GM19238 (cell line): ENCODE measurements at regions not wholly inside any gene's neighbourhood (a gene's known extent, or its start where the extent isn't known, plus 50 kb on each side); places are given as distances from the start of the nearest gene placed in this dataset.
A peak's percentile ranks its signal among the peaks of the same experiment; 100 is the strongest.

Experiments used
- DNase-seq: peaks from one replicate; pipeline ENCODE4 v3.0.0; 2011; ENCODE audit warnings: low spot score; ENCODE audit not compliant: insufficient read length

DNA sequence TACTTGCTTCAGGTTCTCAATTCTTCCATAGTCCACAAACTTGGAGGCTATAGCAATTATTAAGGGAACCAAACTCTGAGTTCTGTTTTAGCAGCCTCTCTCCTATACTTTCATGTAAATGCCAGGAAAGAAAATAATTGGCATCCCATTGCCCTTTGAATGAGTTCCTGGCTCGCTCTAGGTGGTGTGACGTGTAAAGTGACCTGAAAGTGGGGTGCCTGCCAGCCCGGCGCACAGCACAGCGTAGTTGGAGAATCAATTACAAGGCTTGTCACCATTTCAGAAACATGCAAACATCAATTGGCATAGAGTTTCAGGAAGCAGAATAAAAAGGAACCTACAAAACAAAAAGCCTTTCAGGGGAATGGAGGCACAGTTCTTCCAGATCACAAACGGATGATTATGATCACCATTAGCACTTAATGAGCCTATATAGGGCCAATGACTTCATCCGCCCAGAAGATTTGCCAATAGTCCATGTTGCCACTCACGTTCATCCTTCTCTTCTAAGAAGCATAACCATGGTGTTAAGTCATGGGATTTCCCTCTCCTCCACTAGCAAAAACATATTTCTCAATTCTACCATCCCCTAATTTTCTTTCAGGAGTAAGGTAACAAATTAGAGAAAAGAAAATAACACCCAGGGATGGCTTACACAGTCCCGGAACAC is 354.6 kb upstream of the ADGRL2 start:
- no peak for DNase-seq

DNA sequence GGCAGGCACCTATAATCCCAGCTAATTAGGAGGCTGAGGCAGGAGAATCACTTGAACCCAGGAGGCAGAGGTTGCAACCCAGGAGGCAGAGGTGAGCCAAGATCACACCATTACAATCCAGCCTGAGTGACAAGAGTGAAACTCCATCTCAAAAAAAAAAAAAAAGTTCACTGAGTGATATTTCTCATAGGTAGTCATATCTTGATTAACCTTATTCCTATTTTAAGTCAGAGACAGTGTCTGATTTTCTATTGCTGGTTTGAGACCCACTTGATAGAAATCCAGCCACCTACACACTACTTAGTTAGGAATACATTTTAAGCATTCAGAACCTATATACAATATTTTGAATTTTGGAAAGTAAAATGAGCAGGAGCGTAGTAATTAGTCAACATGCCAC is 357.4 kb upstream of the ADGRL2 start:
- DNase-seq = no peak

DNA sequence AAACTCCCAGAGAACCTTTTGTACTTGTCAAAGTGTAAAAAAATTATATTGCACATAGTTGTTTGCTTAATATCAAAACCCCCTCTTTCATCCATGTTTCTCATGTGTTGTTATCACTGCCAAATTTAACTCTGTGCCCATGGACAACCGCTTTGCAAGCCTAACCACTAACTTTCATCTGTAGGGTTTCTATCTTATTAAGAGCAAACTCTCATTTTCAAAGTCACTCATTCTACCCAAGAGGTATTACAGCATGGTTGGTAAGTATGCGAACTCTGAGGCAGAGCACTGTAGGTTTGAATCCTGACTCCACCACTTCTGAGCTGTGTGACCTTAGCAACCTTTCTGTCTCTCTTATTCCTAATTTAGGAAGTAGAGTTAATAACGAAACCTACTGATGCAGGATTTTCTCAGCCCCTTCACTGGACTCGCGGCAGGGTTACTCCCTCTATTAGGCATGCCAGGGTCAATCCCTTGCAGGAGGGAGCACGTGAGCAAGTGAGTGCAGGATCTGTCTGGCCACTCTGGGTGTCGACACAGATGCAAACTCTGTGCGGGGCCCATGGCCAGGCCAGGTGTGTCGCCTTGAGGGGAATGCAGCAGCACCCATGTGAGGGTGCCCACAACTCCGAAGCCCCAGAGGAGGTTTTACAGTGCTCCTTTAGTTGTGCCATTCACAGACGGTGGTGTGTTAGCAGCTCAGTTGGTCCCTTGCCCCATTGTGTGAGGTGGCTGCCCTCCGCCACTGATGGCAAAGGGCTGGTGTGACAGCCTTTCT is 361.5 kb upstream of the ADGRL2 start:
- no peak for DNase-seq

DNA sequence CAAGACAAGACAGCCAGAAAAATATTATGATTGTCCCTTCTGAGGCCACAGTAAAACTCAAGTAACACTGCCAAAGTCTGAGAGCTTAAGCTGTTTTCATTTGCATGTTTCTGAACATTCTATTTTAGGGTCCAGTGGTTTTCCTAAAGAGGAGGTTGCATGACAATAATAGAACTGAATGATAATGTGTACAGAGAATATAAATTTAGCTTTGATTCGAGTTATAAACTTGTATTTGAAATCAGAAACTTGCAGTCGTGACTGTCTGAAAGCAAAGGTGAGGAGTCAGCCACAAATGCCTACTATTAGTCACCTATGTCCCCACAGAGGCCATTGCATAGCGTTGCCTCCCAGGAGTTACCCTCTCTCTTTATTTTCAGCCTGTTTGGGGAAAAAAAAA is 363.1 kb upstream of the ADGRL2 start:
- DNase-seq = no peak

DNA sequence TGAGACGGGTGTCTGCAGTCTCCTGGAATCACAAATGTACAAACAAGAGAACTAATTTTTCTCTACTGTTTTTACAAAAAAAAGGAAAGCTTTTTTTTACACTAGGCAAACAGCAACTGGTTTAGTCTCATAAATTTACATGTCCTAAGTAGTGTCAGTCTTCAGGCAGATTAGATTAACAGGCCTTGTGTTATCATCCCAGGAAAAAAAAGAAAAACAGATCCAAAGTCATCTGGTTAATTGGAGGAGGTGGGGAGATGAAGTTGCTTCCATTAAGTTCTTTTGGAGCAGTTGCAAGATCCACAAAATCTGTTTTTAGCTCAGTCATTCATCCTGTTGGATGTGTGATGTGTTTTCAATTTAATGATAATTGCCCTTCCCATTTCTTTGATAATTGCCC is 363.5 kb upstream of the ADGRL2 start:
- no peak for DNase-seq

DNA sequence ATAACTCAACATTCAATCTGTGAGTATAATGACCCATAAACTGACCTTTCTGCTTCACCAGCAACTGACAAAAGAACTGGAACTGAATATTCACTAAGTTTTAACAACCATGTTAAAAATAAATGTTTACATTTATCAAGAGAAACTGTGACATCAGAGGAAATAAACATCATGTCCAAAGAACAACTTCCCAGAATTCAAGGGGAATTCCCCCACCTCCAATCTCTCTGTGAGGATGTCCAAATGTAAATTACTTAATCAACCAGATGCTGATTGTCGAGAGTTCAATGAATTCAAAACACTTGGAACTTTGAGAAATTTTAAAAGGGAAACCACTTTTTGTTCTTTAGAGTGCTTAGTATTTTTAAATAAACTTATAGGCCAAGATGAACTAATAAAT is 365.6 kb upstream of the ADGRL2 start:
- DNase-seq = no peak

DNA sequence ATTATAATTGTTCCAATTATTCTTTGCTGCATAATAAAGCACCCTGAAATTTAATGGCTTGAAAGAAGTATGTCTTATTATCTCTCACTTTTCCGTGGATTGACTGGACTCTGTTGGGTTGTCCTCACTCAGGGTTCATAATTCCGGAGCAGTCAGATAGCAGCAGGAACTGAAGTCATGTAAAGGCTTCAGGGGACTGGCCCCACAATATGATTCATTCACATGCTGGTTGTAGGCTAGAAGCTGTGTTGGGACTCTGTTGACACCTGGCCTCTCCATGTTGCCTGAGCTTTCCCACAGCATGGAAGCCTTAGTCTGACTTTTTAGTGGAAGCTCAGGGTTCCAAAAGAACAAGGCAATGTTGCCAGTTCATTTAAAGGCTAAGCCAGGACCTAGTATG is 367.1 kb upstream of the ADGRL2 start:
- no peak for DNase-seq

DNA sequence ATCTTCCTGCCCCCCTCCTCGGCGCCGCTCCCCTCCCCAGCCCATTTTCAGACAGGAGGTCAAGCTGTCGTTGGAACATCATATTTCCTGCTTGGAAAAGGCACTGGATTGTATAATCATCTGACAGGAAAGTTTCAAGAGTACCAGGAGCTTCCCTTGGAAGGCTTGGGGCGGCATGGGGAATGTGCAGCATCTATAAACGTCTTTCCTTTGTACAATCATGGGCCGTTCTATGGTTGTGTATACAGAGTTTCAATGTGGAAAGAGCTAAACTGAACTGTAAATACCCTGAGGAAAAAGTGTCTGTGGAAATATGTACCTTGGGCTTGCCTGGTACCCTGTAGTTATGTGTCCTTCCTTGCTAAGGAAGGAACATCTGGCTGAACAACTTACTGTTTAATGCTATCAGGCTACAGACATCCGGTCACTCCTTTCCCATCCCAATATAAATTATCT is 368.1 kb upstream of the ADGRL2 start:
- no peak for DNase-seq

DNA sequence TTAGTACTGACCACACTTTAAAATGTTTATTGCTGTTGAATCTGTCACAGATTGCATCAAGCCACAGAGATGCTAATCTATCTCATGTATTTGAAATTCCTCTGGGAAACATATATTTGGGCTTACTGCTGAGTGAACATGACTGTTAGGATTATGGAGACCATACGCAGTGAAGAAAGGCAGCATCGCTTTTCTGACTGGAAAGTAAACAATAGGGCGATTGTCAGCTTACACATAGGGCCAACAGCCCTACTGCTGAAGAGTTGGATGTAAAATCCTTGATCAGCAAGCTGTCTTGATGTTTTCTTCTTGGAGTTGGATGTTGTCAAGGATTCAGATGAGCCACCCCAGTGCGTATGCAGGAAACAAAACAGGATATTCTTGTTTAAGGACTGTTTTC is 368.7 kb upstream of the ADGRL2 start:
- DNase-seq = no peak

DNA sequence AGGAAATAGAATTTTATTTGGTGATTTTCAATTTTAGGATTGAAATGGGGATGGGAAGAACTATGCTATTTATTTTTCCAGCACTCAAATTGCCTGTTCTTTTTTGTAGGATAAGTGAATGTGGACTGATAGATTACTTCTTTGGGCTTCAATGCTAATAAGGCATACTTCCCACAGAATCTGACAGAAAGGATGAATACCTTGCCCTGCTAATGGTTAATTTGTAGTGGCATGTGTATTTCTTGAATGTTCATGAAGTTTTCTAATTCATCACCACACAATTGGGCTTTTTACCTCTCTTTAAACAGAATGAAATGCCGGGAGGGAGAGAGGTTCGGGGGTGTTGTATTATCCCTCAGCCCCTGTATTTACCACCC is 369.1 kb upstream of the ADGRL2 start:
- DNase-seq = no peak

DNA sequence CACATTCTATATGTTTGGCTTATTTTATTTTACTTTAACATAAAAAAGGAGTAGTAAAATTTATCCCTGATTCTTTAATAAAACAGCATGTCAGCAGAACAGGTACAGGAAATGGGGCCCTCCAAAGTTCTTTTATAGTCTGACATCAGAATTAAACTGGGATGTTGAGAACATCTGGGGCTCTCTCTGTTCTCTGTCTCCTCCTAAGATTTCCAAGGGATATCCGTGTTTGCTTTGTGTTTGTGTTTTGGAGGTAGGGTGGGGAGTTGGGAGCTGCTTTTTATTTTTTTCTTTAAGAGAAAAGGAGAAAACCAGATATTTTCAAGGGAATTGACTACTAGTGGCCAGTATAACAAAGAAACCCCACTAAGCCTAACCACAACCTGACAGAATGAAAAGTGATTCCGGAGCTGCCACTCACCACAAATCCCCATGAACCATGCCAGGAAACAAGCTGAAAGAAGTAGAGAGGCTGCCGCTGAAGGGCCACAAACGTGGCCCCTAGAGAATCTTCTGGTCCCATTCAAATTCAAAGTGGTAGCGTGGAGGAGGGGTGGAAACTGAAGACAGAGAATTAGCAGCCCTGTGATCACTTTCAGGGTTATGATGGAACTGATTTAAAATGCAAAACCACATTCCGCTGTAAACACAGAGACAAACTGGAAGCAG is 369.6 kb upstream of the ADGRL2 start:
- no peak for DNase-seq

DNA sequence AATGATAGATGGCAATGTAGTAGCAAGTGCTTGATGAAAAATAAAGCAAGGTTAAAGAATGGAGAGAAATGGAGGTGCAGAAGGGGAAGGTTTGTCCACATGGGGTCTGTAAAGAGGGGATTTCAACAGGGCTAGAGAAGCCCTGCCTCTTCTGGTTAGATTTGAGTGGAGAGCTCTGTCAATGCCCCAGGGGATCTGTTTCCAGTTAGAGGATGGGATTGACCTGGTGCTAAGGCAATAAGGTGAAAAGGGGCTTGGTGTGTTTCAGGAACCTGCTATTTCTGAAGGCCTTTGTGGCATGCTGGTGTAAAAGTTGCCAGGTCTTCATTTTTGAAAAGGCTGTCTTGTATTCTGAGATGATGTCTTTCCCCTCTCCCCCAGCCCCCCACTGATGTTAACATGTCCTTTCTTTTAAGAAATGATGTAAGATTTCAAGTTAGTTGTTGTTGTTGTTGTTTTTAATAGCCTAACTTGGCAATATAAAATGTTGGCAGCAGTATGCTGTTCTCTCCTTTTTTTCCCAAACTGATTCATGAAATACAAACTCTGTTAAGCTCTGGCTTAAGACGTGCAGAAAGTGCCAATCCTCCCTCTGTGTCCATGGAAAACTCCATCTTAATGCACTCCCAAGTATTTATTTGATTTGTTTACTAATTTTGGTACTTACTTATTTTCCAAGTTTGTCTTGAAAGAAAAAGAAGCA is 370.3 kb upstream of the ADGRL2 start:
- DNase-seq = no peak

DNA sequence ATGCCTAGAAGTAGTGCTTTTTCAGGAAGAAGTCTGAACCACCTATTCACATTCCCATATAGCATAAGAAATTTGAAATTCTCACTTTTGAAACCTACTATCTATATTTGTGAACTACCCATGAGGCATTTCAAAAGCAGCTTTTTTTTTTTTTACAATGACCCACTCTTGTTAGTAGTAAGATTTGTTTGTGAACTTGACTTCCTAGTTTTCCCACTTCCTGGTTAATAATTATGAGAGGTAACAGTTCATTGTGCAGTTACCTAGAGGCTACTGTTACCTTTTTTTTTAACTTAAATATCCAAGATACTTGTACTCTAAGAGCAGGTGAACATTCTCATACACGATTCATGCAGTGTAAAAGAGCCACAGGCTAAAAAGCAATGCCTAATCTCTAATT is 371.7 kb upstream of the ADGRL2 start:
- DNase-seq = no peak

DNA sequence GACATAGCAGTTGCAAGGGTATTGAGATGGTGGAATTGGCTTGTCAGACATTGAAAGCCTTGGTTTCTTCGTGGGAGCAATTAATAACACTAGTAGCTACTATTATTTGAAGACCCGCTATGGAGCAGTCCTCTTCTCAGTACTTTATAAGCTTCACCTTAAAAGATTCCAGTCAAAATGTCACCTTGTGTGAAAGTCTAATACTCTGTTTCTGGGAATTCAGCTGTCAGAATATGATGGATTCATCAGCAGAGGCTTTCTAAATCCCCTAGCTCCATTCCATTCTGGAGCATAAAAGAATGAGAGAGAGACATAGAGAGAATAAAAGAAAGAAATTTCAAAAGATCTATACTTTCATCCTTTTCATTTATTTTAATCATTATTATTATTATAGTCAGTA is 375.9 kb upstream of the ADGRL2 start:
- no peak for DNase-seq

DNA sequence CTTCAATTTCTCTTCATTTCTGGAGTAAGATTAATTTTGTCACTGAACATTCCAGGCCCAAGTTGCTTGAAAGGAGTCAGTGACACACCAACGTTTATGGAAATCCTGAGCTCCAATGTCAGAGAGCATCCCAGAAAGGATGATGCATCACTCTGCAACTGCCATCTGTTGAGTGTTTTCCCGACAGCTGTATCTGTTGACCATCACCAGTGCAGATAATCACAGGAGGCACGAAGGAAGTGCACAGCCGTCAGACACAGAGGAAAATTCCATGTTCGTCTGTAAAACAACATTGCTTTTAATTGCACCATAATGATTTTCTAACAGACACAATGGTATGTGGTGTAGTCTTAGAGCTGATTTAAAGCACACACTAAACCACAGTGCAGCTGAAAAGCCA is 376.7 kb upstream of the ADGRL2 start:
- DNase-seq = no peak

DNA sequence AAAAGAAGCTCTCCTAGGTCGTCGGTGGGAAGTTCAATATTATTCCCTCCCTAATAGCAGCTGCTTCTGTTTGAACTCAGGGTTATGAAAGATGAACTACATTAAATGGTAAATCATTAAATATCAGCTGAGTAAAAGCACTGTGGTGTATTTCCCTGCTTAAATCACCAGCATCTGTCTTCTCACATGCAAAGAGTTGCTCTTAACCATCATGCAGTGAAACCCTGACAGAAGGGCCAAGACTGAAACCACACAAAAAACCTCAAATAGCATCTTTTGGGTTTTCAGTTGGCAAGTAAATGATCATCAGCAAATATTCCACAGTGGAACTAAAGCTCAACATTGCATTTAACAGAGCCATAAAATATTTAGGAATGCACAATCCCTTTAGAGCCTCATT is 380.0 kb upstream of the ADGRL2 start:
- no peak for DNase-seq

DNA sequence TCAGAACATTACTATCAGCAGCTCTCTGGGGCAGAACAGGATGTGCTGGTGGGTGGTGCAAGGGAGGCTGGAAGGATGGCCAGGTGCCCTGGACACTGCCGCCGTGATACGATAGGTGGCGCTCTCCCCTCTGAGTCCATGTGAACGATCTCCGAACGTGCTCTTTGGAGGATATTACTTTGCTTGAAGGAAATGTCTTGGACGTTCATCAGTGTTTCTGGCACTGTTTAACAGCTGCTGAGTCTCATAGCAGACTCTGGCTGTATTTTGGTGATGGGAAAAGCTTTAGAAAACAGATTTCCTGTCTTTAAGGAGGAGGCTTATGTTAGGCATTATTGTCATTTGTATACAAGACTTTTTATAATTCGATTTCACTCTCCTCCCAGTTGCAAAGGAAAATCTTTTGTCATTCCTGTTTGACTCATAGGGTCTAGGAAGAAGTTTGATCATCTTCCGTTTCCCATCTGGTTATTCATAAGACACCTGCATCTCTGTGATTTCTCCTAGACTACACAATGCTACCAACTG is 386.2 kb upstream of the ADGRL2 start:
- peak; percentile 44 for DNase-seq

DNA sequence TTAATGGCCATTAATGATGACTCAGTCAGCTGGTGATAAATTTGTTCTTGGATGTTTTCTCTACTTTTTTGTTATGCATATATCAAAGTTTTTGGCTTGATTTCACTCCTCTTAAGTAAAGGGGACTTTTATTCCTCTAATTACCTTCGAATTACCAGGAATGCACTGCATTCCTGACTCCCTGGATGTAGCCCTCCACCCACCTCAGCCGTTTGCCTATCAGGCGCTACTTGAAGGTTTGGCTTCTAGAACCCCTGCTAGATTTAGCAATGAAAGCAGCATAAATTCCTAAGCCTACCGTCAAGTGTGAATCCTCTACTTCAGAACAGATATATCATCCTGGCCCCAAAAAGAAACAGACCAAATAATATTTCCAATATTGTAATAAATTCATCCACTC is 387.8 kb upstream of the ADGRL2 start:
- no peak for DNase-seq

DNA sequence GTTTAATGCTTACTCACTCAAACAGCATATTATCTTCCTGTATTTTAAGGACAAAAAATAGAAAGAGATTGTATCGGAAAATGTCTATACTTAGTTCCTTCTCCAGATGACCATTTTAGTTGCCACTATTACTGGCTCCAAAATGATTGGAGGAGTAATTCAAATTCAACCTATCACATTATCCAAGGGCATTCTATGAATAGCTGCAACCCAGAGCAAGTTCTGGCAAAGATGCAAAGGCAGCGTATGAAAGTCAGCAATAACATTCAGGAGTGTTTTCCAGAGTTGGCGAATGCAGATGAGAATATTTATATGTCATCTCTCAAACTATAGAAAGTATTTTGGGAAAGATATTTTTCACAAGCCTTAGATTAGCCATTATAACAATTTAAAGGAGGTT is 389.8 kb upstream of the ADGRL2 start:
- no peak for DNase-seq

DNA sequence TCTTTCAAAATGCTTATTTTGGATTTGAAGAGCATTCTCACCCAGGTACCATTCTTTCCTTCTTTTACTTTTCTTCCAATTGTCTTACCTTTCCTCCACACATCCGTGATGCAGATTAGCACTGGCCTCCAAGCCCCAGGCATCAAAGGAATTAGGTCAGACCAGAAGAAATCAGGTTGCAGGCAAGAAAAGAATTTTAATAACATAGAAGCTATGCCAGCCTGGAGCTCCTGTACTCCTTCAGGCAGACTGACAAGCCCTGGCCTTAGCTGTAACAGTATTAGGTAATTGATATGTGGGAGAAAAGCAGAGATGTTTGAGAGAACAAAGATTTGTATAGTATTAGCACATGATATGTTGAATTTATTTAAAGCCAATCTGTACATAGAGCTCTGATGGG is 390.4 kb upstream of the ADGRL2 start:
- DNase-seq = no peak

DNA sequence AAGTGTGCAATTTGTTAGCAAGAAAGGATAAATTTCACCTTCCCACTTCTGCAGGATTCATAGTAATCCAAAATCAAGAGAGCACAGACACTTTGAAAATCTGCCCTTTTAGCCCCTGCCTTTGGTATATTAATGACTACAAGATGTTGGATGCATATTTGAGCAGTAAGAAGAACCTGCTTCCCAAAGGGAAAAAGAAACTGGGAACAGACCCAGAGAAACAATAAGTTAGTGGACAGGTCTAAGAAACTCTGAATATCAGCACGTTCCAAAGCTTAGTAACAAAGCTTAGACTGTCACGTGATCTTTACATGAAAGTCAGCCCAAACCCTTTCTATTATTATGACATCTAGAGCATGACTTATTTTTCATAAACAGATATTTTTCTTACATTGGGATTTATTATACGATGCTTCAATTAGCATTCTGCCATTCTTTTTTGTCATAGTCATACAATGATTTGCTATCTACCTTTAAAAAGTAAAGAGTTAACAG is 390.9 kb upstream of the ADGRL2 start:
- no peak for DNase-seq

DNA sequence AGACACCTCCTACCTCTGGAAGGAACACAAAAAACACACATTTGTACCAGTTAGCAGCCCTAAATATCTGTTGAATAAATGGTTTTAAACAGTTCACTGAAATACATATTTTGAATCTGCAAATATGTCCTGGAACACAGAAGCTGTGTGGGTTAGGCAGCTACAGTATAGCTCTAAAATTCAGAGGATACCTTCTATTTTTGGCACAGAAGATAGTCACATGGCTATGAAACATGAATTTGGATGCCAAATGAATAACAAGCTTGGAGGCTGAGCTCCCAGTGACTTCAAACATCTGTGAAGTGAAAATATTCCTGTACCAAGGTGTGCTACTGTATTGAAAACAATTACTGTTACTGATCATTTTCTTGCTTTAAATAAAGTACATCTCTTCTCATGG is 391.5 kb upstream of the ADGRL2 start:
- DNase-seq = no peak
